C1 segment of cervical spinal cord (tissue), 14 donors: ENCODE measurements at regions not wholly inside any gene's neighbourhood (a gene's known extent, or its start where the extent isn't known, plus 50 kb on each side); places are given as distances from the start of the nearest gene placed in this dataset.

Experiments used
- DNase-seq, 14 donors: peaks; one replicate each; lab custom pipeline; 2025; lab: John Stamatoyannopoulos, UW

- DNase-seq, result no peak
Measured at GRCh38 chr10:53749439-53749838, 976.9 kb upstream of the MBL2 start.

GRCh38 chr10:53748319-53748718, 975.7 kb upstream of the MBL2 start:
- no peak for DNase-seq

DNA sequence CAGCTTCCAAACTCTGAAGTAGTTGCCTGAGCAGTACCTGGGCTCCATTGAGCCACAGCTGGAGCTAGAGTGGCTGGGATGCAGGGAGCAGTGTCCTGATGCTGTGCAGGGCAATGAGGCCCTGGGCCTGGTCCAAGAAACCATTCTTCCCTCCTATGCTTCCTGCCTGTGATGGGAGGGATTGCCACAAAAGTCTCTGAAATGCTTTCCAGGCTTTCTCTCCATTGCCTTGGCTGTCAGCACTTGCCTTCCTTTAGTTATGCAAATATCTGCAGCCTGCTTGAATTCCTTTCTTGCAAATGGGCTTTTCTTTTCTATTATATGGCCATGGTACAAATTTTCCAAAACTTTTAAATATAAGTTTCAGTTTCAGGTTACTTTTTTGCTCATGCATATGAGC, 972.2 kb upstream of the MBL2 start:
- no peak for DNase-seq

DNA sequence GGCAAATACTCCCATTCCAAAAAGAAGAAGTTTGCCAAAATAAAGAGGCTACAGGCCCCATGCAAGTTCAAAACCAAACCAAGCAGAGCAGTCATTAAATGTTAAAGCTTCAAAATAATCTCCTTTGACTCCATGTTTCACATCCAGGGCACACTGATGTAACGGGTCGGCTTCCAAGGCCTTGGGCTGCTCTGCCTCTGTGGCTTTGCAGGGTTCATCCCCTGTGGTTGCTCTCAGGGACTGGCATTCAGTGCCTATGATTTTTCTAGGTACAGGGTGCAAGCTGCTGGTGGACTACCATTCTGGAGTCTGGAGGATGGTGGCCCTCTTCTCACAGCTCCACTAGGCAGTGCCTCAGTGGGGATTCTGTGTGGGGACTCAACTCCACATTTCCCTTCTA, 971.6 kb upstream of the MBL2 start:
- no peak for DNase-seq

DNA sequence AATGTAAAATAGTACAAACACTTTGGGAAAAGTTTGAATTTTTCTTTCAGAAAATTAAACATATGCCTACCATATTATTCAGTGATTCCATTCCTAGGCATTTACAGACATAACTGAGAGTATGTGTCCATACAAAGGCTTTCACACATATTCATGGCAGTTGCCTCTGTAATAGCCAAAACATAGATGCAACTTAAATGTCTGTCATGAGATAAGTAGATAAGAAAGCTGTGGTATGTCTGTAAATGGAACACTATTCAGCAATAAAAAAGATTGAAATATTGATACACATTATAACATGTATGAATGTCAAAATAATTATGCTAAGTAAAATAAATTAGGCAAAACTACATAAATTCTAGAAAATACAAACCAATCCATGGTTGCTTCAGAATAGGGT, 964.5 kb upstream of the MBL2 start:
- DNase-seq, result no peak

DNA sequence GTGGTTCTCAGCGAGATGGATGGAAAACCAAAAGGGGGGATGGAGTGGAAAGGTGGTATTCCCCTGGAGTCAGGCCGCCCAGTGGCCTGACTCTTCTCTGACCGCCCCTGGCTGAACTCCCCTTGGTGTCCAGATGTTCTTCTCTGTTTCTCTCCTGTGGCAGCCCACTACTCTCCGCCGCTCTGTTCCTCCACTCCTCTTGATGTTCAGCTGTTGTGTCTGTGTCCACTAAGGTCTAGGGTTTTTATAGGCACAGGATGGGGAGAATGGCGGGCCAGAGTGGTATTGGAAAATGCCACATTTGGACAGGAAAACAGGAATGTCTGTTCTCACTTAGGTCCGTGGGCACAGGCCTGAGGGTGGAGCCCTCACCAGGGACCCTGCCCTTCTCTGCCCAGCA, 954.3 kb upstream of the MBL2 start:
- DNase-seq, result no peak

GRCh38 chr10:53724581-53724980, 952.0 kb upstream of the MBL2 start:
- DNase-seq, result no peak

- no peak for DNase-seq
Measured at GRCh38 chr10:53719658-53720057, 947.1 kb upstream of the MBL2 start.

DNA sequence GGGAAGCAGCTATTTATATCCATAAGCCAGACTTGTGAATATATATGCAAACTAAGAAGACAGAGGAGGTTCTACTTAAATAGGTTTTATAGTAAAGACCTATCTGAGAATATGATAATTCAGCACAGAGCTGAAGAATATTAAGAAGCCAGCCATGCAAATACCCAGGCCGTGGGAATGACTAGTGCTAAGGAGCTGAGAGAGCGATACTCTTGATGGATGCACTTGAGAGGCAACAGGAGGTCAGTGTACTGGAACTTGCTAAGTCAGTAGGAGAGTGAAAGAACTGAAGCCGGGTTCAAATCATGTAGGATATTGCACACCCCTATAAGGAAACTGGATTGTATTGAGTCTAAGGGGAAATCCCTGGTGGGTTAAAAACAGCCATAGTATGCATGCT, 943.6 kb upstream of the MBL2 start:
- no peak for DNase-seq

DNA sequence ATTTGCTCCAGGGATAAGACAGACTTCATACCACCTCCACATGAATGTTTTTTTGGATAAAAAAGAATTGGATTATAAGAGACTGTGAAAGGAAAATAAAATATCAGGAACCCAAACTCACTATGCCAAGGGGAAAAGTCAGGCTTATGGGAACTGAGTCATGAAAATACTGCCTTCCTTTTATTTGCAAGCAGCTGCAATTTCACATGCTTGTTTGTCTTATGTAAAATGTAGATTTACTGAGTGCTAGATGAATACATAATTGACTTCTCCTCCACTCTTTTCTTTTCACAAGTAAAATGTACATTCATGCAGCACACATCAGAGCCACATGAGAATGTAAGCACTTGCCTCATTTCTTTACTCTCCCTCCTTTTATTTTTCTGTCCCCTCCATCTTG, 940.8 kb upstream of the MBL2 start:
- DNase-seq, result no peak

GRCh38 chr10:53702489-53702888, 929.9 kb upstream of the MBL2 start:
- DNase-seq, result no peak

GRCh38 chr10:53701213-53701612, 928.6 kb upstream of the MBL2 start:
- DNase-seq, result no peak

- DNase-seq, result no peak
Measured at GRCh38 chr10:53700278-53700677, 927.7 kb upstream of the MBL2 start.

DNA sequence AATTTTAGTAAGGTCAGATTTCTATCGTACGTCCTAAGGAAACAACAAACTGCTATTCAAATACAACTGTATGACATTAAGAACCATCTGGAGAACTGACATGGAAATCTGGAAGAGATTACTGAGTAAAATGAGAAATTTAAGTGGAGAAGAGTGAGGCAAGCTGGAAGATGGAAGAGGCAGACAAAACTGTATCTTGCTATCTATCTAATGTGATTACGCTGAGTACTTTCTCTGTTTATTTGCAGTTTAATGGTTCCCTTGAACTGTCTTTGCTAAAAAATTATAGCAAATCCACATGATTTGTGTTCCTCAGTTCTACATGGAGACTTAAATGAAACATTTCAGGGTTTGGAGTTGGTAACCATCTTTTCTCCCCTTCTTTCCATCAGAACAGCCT, 927.1 kb upstream of the MBL2 start:
- DNase-seq, result no peak

DNA sequence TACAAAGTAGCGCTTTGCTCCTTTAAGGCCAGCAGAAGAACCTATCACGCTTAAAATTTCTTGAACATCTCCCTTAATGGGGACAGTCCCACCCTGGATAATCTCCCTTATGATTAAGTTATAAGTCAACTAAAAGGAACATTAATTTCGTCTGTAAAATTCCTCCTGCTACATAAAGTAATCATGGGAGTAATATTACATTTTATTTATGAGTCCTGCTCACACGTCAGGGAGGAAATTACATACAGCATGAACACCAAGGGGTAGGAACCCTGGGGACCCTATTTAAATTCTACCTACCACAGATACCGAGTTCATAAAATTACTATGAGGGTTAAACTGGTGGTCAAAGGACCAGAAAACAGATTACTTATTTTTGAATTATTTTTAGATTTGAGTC, 926.6 kb upstream of the MBL2 start:
- no peak for DNase-seq

DNA sequence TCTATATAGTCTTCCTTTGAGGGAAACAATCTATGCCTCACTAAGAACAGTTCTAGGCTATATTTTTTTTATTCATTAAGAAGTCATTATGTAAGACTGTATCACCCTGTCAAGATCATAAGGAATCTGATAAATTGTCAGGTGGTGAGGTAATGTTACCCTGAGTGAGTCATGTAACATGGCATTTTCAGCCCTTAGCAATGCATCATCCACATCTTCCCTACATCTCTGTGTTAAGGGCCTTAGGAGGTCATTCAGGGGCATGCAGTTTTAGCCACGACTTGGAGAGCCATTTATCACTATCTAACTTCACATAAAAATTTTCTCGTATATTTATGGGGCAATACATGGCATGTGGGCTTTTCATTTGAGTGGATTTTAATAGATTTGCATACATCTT, 924.5 kb upstream of the MBL2 start:
- no peak for DNase-seq

DNA sequence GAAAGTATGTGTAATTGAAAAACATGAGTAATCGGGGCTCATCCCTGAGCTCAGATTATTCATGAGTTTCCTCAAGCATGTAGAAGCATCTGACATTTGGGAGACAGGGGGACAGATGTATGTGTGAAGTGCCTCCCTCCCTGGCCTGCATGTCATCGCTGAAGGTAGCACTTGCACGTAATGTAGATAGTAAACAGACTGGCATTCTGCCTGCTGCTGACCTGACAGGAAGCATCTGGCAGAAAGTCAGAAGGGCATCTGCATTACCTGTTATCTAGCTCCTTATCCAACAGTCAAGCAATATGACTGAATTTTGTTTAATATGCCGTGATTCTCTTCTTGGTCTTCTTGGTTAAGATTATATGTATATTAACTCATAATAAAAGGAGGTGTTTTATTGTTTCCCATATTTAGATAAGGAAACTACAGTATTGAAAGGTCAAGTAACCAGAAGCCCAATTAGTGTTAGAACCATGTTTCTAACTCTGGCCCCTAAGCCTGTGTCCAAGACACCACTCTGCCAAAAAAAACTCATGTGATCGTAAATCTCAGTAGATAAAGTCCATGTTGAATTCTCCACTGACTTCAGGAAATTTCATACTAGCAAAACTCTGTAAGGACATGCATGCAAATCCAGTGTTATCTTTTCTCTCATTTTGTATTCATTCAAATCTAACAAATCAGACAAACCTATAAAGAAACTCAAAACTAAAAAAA, 918.1 kb upstream of the MBL2 start:
- DNase-seq, result no peak

GRCh38 chr10:53687800-53688199, 915.2 kb upstream of the MBL2 start:
- DNase-seq, result no peak

- no peak for DNase-seq
Measured at GRCh38 chr10:53682885-53683284, 910.3 kb upstream of the MBL2 start.

DNA sequence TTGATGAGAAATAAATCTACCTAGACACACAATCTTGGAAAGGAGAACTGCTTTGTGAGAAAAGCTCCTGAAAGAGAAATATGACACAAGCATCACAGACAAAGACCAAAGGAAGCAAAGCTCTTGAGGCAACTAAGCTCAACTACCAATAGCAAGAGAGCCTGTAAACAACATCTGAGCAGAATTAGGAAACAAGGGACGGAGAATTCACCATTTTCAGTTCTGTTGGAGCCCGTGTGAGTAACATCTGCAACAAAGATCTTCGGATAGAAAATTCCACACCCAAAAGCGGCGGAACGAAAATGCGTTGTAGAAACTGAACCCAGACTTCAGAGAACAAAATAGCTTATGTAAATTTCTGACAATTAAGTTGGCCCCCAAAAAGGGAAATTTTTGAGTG, 909.9 kb upstream of the MBL2 start:
- no peak for DNase-seq

GRCh38 chr10:53679666-53680065, 907.1 kb upstream of the MBL2 start:
- no peak for DNase-seq

DNA sequence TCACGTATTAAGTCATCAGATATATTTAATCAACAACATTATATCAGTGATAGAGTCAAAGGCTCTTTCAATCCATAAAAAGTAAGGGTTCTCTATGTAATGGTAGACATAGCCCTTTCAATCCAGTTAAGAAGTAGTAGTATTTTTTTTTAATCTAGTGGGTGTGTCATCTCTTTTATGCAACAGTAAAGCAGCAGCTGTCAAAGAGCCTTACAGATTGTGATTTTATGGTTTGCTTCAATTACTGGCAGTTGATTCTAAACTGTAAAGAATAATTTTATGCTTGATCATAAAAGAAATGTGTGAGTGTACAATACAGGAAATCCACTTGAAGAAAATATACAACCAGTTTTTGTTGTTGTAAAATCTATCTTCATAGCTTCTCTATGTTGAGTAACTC, 902.6 kb upstream of the MBL2 start:
- no peak for DNase-seq

- no peak for DNase-seq
Measured at GRCh38 chr10:53667063-53667462, 894.5 kb upstream of the MBL2 start.

GRCh38 chr10:53664282-53665019, 891.9 kb upstream of the MBL2 start:
- no peak for DNase-seq
